HG03025 (cell line): ENCODE measurements at regions not wholly inside any gene's neighbourhood (a gene's known extent, or its start where the extent isn't known, plus 50 kb on each side); places are given as distances from the start of the nearest gene placed in this dataset.

Experiments
- ATAC-seq: cut with Tn5 transposase; IDR thresholded peaks from one replicate; pipeline ENCODE4 v1.9.1; 2021; ENCODE audit warnings: mild to moderate bottlenecking, moderate library complexity; ENCODE audit not compliant: unreplicated experiment, low FRiP score

DNA sequence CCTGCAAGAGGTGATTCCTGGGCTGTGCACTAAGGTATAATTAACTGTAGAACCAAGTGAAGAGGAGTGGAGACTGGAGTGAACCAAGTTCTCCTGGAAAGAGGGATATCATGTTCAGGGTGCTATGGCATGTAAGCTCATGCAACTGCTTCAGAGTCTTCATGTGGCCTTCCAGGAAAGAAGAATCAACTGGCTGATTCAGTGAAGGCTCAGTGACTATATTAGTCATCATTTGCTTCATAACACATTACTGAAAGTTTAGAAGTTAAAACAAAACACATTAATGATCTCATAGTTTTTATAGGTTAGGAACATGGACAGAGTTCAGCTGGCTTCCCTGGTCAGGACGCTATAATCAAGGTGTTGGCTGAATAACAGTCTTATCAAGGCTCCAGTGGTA, 1200.8 kb upstream of the GYPC start:
- no peak for ATAC-seq

DNA sequence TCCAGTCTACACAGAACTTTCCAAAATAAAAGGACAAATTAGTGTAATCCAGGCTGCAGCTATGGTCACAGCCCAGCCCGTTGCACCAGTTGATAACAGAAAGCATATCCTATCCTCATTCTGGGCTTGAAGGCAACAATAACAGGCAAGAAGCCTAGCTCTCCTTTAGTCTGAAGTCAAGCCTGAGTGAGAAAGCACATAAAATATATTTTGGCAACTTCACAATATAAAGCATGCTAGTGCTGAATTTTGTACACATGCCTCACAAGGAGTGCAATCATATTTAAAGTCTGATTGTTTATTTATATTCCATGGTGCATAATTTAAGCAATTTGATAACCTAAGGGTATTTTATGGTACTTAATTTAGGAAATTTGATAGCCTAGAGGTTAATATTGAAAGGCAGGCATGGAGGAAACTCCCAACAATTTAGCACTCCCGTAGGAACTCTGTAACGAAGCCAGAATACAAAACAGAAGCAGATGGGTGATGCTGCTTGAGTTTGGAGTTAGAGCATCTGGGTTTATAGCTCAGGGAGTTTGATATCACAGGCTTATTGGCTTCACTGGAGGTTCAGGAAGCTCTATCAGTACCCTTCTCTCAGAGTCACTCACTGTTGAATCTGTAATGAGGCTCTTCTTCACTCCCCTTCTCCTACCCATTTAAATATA, 1199.1 kb upstream of the GYPC start:
- no peak for ATAC-seq

DNA sequence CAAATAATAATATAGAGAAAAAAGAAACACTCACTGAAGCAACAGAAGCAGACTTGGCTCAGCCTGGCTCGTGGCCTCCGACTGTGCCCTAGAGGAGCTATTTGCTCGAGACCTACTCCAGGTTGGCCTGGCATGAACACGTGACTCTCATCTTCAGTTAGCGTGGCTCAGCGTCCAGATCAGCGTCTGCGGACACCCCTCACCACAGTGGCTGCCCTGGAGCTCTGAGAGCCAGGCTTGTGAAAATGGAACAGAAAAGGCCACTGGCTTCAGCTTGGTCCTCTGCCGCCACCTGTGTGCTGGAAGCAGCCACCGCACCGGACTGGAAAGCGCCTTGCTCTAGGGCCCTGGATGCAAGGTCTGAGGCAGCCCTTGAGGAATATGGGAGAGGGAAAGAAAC, 1184.0 kb upstream of the GYPC start:
- peak; percentile 51 for ATAC-seq

DNA sequence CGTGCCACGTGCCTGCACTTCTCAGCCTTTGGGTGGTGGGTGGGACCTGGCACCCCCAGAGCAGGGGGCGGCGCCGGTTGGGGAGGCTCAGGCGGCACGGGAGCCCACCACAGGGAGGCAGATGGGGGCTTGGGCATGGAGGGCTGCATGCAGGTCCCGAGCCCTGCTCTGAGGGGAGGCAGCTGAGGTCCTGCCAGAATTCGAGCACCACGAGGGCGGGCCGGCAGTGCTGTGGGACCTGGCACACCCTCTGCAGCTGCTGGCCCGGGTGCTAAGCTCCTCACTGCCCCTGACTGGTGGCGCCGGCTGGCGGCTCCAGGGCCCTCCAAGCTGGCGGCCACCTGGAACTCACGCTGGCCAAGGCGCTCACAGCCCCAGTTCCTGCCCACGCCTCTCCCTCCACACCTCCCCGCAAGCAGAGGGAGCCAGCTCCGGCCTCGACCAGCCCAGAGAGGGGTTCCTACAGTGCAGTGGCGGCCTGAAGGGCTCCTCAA, 1176.8 kb upstream of the GYPC start:
- ATAC-seq = no peak

DNA sequence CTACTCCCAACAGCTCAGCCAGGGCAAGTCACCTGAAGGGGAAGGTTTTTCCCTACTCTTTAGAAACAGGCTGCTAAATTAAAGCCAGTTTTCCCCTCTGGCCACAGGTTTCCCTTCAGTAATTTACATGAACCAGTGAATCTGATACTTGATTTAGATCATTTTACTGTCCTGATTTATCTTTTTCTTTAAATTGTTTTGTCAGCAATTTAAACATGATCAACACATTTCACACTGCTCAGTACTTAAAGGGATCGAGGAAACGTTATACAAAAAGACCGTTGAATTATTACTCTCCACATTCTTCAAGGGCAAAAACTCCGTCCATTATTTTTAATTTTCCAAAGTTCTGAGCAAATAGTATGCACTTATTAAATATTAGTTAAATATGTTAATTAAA, 1165.7 kb upstream of the GYPC start:
- no peak for ATAC-seq

DNA sequence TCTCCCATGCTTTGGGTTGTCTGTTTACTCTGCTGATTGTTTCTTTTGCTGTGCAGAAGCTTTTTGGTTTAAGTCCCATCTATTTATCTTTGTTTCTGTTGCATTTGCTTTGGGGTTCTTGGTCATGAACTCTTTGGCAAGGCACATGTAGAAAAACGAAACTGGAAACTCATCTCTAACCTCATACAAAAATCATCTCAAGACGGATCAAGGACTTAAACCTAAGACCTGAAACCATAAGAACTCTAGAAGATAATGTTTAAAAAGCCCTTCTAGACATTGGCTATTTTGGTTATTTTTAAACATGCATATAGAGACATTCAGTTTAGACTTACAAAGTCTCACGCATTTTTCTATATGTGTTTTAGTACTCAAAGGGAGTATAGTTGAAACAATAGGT, 1164.3 kb upstream of the GYPC start:
- no peak for ATAC-seq

DNA sequence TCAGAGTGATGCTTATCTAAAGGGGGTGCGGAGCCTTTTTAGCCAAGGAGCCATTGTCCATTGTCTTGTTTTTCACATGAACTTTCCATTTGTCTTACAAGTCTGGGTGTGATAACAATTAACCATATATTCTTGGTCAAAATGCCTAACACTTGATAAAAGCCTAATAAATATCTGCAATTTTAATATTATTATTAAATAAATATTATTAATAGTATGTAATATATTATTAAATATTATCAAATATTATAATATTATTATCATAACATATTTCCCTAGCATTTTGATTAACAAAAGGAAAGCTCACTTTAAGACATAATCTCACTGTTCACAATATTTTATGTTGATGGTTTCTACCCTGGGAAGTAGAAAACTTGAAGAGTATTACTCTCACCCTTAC, 1143.6 kb upstream of the GYPC start:
- no peak for ATAC-seq

DNA sequence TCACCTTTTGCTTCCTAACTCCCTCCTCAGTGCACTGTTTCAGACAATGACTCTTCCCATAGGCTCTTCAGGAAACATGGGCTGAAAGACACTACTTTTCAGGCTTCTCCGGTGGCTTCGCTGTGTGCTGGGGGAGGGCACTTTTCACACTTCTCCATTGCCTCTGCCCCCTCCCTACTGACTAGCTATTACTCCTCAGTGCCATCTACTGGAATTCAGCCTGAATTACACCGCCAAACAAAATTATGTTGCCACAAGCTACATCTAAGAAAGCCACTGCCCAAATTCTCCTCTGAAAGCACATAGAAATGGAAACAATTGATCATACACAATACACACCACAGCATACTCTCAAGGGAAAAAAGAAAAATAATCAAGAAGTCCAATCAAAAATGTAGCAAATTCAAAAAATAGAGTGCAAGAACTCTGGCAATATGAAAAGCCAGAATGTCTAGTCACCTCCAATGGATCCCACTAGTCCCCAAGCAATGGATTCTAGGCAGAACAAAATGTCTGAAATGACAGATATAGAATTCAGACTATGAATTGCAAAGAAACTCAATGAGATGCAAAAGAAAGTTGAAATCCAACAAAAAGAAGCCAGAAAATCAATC, 1139.4 kb upstream of the GYPC start:
- peak; percentile 61 for ATAC-seq

DNA sequence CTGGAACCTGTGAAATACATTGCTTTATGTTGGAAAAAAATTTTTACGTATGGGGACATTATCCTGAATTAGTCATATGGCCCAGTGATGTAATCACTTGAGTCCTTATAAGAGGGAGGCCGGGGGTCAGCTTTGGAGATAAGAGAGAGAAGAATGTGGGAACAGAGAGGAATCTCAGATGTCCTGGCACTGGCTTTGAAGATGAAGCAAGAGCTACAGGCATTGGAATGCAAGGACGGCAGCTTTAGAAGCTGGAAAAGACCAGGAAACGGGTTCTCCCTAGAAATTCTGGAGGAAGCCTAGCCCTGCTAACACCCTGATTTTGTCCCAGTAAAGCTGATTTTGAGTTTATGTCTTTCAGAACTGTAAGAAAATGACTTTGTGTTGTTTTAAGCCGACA, 1129.9 kb upstream of the GYPC start:
- no peak for ATAC-seq

DNA sequence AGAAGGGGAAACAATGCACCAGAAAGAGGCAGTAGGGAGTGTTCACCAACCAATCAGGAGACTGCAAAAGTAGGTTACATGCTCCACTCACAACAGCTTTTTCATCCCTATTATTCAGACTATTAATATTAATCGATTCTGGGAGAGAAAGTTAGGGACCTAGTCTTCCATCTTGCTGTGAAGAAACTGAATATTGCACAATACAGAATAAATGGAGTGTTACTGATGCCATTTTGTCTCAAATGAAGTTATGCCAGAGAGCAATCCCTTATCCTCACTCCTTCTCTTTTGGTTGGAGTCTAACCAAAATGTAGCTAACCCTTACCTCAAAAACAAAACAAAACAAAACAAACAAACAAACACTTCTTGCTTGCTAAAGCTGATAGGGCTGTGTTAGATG, 1120.9 kb upstream of the GYPC start:
- no peak for ATAC-seq

DNA sequence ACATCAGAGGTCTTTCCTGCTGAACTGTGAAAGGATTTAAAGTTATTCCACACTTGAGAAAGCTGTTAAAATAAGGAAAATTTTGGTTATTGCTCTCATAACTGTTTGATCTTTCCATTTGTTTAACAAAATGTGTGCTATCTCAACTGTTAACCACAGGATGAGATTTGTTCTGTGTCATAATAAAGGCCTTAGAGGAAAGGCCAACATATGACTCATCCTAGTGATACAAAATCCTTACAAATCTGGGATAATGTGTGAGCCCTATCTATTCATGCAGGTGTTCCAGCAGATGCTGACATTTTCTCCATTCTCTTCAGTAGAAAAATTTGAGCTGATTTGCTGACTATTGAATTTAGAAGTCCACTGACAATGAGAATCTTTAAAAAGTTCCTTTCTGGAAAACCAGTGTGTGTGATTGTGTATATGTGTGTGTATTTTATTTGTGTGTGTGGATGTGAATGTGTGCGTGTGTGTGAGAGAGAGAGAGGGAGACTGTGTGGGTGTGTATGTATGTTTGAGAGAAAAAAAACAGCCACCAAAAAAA, 1111.9 kb upstream of the GYPC start:
- no peak for ATAC-seq

DNA sequence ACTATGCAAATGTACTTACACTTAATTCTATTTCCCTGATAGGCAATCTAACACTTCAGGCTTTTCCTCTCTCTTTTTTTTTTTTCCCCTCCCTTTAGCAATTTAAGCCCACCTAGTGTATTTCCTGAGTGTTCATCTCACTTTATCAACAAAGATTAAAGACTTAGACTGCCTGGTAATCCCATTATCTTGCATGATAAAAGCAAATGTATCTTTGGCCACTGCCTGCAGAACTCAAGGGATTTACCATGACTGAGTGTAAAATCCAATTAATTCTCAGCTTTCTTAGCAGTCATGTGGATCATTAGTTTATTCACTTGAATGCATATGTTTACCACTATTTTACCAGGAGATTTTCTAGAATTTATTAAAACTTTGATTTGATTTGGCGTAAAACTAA, 1102.2 kb upstream of the GYPC start:
- ATAC-seq = no peak

DNA sequence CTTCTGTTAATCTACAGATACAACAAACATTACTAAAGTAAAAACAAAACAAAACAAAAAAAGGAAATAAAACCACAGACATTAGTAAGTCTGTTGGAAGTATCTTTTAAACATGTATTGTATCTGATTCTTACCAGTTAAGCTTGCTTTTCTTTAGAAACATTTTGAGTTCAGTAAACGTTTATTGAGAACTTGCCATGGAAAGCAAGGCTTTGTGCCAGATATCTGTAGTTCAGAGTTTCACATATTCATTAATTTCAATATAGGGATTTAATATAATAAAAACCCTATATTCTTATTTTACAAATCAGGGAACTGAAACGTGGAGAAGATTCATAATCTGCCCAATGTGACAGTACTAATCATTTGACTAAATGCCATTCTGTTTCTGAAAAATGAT, 1101.0 kb upstream of the GYPC start:
- ATAC-seq = no peak

DNA sequence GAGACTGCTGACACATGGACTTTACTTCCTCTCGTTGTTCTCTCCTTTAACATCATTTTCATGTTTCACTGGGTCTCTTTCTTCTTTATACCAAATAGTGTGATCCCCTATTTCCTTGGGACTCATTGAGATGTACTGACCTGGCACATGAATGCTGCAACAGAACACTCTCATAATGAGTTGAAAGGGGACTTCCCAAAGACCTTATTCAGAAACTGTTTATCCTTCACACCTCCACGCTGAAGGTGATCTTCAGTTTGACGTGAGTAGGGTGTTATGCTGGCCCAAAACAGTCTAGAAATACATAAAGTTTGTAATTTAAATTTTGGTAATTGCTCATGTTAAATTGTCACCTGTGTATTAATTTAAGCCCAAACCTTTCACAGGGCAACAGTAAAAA, 1096.8 kb upstream of the GYPC start:
- no peak for ATAC-seq

DNA sequence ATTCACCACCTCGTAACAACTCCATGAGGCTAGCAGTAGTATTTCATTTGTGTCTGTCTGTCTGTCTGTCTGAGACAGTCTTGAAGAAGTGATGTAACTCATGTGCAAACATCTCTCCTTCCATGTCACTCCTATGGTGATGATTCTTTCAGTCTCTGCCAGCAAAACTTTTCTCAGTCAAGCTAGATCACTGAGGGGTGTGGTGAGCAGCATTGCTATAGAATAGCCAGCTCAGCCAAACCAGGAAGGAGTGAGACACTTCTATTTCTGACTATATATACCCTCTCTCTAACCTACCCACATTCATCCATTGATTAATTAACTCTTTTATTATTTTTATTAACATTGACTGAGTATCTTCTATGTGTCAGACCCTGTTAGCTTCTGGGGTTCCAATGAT, 1095.1 kb upstream of the GYPC start:
- no peak for ATAC-seq

DNA sequence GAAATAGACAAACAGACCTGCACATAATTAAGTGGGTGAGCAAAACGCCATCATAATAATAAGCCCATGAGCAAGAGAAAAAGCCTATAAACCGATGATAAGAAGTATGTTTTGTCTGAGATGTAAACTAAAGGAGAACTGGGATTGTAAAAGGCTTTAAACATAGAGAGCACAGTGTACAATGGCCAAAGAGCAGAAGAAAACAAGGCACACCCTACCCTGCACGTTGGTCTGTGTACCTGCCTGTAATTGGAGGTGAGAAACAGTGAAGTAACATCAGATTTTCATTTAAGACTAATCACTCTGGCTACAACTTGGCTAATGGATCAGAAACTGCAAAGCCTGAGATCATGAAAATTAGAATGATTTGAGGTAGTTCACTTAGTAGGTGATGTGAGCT, 1094.7 kb upstream of the GYPC start:
- ATAC-seq = no peak

DNA sequence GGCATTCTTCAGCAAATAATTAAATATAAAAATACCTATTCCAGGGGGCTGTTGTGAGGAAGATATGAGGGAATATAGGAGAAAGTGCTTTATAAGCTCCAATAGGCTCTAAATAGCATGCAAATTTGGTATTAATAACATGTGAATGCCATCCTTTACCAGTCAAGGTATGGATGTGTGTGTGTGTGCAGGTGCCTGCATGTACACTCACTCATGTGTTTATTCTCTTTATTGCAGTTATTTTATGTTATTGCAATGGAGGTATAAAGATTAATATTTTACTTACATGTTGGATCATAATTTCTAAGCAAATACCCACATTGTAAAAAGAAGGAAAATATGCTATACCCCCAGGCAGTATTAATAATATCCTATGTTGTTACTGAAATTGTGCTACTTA, 1093.0 kb upstream of the GYPC start:
- no peak for ATAC-seq

DNA sequence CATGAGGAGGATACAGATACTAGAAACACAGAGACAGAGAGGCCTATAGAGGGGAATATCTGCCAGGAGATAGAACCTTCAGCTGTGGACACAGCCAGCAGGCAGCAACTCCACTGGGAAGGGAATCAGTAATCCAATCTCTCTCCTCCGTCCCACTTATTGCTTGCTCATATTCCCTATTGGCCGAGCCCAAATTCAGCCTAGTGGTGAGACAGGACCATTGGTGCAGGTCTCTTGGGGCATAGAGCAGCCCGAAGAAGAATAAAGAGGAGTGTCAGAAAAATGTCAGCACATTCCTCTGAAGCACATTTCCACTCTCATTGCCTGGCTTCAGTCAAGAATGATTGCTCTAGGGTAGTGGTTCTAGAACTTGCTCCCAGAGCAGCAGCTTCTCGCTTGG, 1091.5 kb upstream of the GYPC start:
- ATAC-seq = no peak

DNA sequence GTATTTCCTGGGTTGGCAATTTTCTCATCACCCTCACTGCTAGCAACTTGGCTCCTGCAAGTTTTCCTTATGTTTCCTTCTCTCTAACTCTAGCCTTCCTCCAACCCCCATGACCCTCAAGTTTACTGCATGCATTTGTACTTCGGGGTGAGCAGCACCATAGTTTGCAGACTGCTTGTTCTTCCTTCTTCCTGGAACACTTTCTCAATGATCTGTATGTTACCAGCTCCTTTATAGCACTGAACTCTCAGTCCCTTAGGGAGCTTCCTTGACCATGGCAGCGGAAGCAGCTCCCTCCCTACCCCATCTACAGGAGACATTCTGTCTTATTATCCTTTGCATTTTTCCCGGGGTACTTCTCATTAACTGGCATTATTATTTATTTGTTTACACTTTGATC, 1089.5 kb upstream of the GYPC start:
- no peak for ATAC-seq

DNA sequence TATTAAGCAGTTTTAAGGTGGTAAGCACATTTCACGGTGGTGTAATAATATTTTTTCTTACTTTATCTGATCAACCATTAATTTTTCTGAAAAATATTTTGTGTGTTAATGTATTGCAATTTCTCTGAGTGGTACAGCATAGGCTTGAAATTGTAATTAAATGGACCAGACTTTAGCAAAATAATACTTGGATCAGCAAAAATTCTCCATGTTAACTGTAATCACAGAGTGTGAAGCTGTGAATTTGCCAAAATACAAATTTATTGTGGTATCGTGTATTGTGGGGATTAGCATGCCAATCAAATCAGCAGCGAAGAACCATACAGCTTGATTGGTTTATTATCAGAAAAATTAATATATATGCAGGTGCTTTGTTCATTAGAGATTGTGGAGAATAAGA, 1088.9 kb upstream of the GYPC start:
- ATAC-seq = no peak

DNA sequence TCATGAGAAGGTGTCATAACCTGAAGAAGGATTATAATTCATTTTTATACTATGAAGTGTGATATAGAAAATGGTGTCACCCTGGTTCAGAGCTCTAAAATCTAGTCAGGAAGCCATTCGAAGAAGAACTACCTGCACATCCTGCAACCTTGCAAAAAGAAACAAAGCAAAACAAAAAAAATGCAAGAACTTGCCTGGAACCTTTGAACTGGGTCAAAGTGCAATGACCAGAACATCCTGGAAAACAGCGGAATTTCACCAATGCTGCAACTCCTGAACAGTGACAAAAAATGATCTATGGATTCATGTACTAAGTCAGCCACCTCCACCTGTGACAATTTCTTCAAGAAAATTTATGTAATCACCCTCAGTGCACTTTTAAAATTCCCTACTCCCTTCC, 1083.3 kb upstream of the GYPC start:
- ATAC-seq = no peak

DNA sequence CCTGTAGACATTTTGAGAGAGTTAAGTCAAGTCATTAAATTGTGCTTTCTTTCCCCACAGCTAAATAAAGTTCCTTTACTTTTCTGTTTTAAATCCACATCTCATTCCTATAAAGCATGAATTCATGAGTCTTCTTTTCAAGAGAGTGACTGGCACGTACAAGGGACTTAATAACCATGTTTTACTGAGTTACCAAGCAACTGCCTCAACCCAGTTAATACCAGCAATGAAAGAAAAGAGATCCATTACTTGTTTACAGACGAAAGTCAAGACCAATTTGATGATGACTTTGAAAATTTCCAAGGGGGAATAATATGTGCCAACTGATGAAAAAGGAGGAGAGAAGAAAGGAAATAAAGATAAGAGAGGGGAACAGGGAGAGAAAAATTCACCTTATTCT, 1082.5 kb upstream of the GYPC start:
- no peak for ATAC-seq
